ENCODE measurements at regions not wholly inside any gene's neighbourhood (a gene's known extent, or its start where the extent isn't known, plus 50 kb on each side); places are given as distances from the start of the nearest gene placed in this dataset.

GRCh38 chr6:105825210-105825609 lies 260.9 kb upstream of the PRDM1 start:
- ATAC-seq (no peak), DNase-seq (ENCODE audit: low spot score) (no peak)
- Mint-ChIP-seq H3K4me1 (no peaks in the 10 kb centered on the region), H3K27ac (no peak overlapping the region), H3K4me3 (no peak overlapping the region), H3K27me3 (ENCODE audit: insufficient read depth, low read depth, poor library complexity) (peaks cover 3% of the 10 kb centered on the region), H3K9me3 (peaks cover 21% of the 10 kb centered on the region; the same call in 2 of the 3 replicates), H3K36me3 (ENCODE audit: low read depth) (no peaks in the 10 kb centered on the region)
- Histone ChIP-seq H3K4me2 (no peak overlapping the region), H3K36me3 (ENCODE audit: insufficient read depth) (no peaks in the 10 kb centered on the region), H2AFZ (no peak overlapping the region), H4K20me1 (replicated peaks; ENCODE audit: insufficient read depth) (no peaks in the 10 kb centered on the region), H3K79me2 (replicated peaks; ENCODE audit: insufficient read depth) (no peaks in the 10 kb centered on the region), H3K4me3 (no peak overlapping the region), H3K27ac (ENCODE audit: low read depth) (no peak overlapping the region), H3K27me3 (ENCODE audit: insufficient read depth) (no peaks in the 10 kb centered on the region), H3F3A (replicated peaks; ENCODE audit: low read depth) (no peaks in the 10 kb centered on the region), H3K4me1 (ENCODE audit: insufficient read depth) (no peaks in the 10 kb centered on the region), H3K9me2 (ENCODE audit: insufficient read depth) (no peaks in the 10 kb centered on the region)
- TF ChIP-seq ZNF331 (CRISPR knock-in tag; IDR thresholded peaks at IDR 0.05; ENCODE audit: low read depth) (no peak), CTCF (conservative IDR thresholded peaks at IDR 0.05; ENCODE audit: low read depth in 2 of 2) (no peak), ZNF114 (CRISPR knock-in tag; IDR thresholded peaks at IDR 0.05) (no peak), ZNF462 (CRISPR knock-in tag; IDR thresholded peaks at IDR 0.05) (no peak), POLR2AphosphoS5 (IDR thresholded peaks at IDR 0.05; ENCODE audit: low read depth) (no peak), ETS1 (IDR thresholded peaks at IDR 0.05) (no peak), STAT1 (IDR thresholded peaks at IDR 0.05; ENCODE audit: unreplicated experiment) (no peak), JUNB (IDR thresholded peaks at IDR 0.05; ENCODE audit: unreplicated experiment) (no peak), NANOG (IDR thresholded peaks at IDR 0.05; ENCODE audit: borderline replicate concordance) (no peak)
